ENCODE measurements at regions not wholly inside any gene's neighbourhood (a gene's known extent, or its start where the extent isn't known, plus 50 kb on each side); places are given as distances from the start of the nearest gene placed in this dataset.

DNA sequence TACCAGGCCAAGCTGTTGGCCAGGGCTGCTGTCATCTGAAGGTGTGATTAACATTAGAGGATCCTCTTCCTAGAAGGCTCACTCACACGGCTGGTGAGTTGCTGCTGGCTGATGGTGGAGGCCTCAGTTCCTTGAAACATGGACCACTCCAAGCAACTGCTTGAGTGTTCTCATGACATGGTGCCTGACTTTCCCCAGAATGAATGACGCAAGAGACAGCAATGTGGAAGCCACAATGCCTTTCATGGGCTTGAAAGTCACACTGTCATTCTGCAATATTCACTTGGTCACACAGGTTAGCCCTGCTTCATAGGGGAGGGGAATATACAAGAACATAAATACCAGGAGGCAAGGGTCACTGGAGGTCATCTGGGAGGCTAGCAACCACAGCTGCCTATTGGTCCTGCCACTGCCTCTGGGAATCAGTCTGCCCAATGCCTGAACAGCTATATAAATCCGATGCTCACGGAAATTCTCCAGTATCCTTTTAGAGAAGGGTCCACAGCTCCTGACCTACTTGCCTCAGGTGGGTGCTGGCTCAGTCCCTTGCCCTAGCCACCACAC lies 97.1 kb upstream of the MAML3 start:
- TF ChIP-seq, protein P1, sequence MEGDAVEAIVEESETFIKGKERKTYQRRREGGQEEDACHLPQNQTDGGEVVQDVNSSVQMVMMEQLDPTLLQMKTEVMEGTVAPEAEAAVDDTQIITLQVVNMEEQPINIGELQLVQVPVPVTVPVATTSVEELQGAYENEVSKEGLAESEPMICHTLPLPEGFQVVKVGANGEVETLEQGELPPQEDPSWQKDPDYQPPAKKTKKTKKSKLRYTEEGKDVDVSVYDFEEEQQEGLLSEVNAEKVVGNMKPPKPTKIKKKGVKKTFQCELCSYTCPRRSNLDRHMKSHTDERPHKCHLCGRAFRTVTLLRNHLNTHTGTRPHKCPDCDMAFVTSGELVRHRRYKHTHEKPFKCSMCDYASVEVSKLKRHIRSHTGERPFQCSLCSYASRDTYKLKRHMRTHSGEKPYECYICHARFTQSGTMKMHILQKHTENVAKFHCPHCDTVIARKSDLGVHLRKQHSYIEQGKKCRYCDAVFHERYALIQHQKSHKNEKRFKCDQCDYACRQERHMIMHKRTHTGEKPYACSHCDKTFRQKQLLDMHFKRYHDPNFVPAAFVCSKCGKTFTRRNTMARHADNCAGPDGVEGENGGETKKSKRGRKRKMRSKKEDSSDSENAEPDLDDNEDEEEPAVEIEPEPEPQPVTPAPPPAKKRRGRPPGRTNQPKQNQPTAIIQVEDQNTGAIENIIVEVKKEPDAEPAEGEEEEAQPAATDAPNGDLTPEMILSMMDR (conservative IDR thresholded peaks at IDR 0.05 in 1 of 2, IDR thresholded peaks at IDR 0.05 in 1 of 2; ENCODE audit: low read depth in 1 of 2, low read length in 2 of 2), result no peak
- no peak for TF ChIP-seq EZH2 (IDR thresholded peaks at IDR 0.05; ENCODE audit: low read length, missing control alignments)

Data from fibroblast of lung (primary cell).